Coronary artery (tissue), 2 donors: ENCODE measurements at regions not wholly inside any gene's neighbourhood (a gene's known extent, or its start where the extent isn't known, plus 50 kb on each side); places are given as distances from the start of the nearest gene placed in this dataset.

Source experiments
- DNase-seq: peaks from one replicate; pipeline ENCODE4 v3.0.0-alpha.2; 2017; ENCODE audit warnings: low spot score
- H3K27ac ChIP-seq, 2 donors: fragments of 200-600 bp; sonication (generic); one replicate each; pipeline ENCODE4 v1.5.1; 2016 to 2019
- H3K4me3 ChIP-seq: fragments of 200-600 bp; sonication (generic); 2 replicates; pipeline ENCODE4 v1.5.1; 2016; ENCODE audit warnings: mild to moderate bottlenecking, moderate library complexity
- CTCF ChIP-seq: fragments of 200-600 bp; sonication (generic); IDR thresholded peaks from one replicate; pipeline ENCODE4 v1.5.1; 2019; ENCODE audit warnings: antibody characterized with exemption

GRCh38 chr2:58740426-58740825, 499.3 kb upstream of the FANCL start:
- no peak for DNase-seq
- Histone ChIP-seq H3K4me3 (no peak overlapping the region), H3K27ac (no peak overlapping the region)
- TF ChIP-seq CTCF, result no peak

- H3K27ac ChIP-seq, result no peak overlapping the region
- no peak for TF ChIP-seq CTCF
- H3K4me3 ChIP-seq, result no peak overlapping the region
- no peak for DNase-seq
These were observed 497.9 kb upstream of the FANCL start for GRCh38 chr2:58739033-58739432.

GRCh38 chr2:58734365-58734764, 493.2 kb upstream of the FANCL start:
- no peak for TF ChIP-seq CTCF
- Histone ChIP-seq H3K4me3 (no peak overlapping the region), H3K27ac (no peak overlapping the region)
- DNase-seq, result no peak

GRCh38 chr2:58732999-58733398, 491.9 kb upstream of the FANCL start:
- DNase-seq, result no peak
- no peak for TF ChIP-seq CTCF
- no peak overlapping the region for H3K27ac ChIP-seq
- H3K4me3 ChIP-seq, result no peak overlapping the region

- Histone ChIP-seq H3K27ac (no peak overlapping the region), H3K4me3 (no peak overlapping the region)
- TF ChIP-seq CTCF, result no peak
- DNase-seq, result no peak
These were observed 490.4 kb upstream of the FANCL start for GRCh38 chr2:58731488-58731869.

- no peak for DNase-seq
- Histone ChIP-seq H3K4me3 (no peak overlapping the region), H3K27ac (no peak overlapping the region)
- TF ChIP-seq CTCF, result no peak
These were observed 489.8 kb upstream of the FANCL start for GRCh38 chr2:58730764-58731487.

GRCh38 chr2:58727981-58728656, 487.0 kb upstream of the FANCL start:
- Histone ChIP-seq H3K4me3 (no peak overlapping the region), H3K27ac (no peak overlapping the region)
- no peak for DNase-seq
- TF ChIP-seq CTCF, result no peak
